Bronchial epithelial cell (primary cell): ENCODE measurements at regions not wholly inside any gene's neighbourhood (a gene's known extent, or its start where the extent isn't known, plus 50 kb on each side); places are given as distances from the start of the nearest gene placed in this dataset.

Experiments used
- DNase-seq: peaks from one replicate; pipeline ENCODE4 v3.0.0-alpha.2; 2010; ENCODE audit warnings: low read depth
- FAIRE-seq: peaks from 2 replicates; lab custom pipeline; 2011; peaks lifted over from hg19 to GRCh38; lab: Jason Lieb, UNC
- H3K27me3 ChIP-seq: 2 replicates; pipeline ENCODE4 v1.5.1; 2011; ENCODE audit warnings: low read length; ENCODE audit not compliant: control insufficient read depth, insufficient read depth
- H3K36me3 ChIP-seq: 2 replicates; pipeline ENCODE4 v1.5.1; 2011; ENCODE audit warnings: low read length; ENCODE audit not compliant: control insufficient read depth, insufficient read depth
- H3K4me3 ChIP-seq: 2 replicates; pipeline ENCODE4 v1.5.1; 2011; ENCODE audit warnings: mild to moderate bottlenecking, low read depth, low read length, control low read depth
- TF ChIP-seq, protein P1 (sequence below): IDR thresholded peaks from 2 replicates; pipeline ENCODE4 v1.5.1; 2011; ENCODE audit warnings: mild to moderate bottlenecking, moderate library complexity, low read length, control low read depth, inconsistent platforms; ENCODE audit not compliant: insufficient read depth, severe bottlenecking

DNA sequence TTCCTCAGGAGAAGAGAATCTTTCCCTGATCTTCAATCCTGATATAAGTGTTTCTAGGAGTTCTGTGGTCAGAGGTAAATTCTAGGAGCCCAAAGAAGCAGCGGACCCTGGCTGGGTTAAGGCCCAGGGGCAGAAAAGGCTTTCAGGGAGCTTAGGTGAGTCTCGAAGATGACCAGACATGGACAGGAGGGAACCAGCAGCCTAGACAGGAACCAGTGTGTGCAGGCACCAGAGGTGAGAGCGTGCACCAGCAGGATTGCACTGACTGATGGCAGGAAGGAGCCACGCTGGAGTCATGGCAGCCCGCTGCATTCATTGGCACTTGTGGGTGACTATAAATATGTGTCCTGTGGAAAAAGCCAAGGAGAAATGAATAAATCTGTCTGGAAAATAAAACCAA is 489.9 kb downstream of the BCL11B start:
- FAIRE-seq (no peak), DNase-seq (no peak)
- H3K27me3 ChIP-seq, result no peaks in the 10 kb centered on the region
- H3K4me3 ChIP-seq, result no peak overlapping the region
- TF ChIP-seq, protein P1, sequence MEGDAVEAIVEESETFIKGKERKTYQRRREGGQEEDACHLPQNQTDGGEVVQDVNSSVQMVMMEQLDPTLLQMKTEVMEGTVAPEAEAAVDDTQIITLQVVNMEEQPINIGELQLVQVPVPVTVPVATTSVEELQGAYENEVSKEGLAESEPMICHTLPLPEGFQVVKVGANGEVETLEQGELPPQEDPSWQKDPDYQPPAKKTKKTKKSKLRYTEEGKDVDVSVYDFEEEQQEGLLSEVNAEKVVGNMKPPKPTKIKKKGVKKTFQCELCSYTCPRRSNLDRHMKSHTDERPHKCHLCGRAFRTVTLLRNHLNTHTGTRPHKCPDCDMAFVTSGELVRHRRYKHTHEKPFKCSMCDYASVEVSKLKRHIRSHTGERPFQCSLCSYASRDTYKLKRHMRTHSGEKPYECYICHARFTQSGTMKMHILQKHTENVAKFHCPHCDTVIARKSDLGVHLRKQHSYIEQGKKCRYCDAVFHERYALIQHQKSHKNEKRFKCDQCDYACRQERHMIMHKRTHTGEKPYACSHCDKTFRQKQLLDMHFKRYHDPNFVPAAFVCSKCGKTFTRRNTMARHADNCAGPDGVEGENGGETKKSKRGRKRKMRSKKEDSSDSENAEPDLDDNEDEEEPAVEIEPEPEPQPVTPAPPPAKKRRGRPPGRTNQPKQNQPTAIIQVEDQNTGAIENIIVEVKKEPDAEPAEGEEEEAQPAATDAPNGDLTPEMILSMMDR, result no peak
- no peaks in the 10 kb centered on the region for H3K36me3 ChIP-seq

DNA sequence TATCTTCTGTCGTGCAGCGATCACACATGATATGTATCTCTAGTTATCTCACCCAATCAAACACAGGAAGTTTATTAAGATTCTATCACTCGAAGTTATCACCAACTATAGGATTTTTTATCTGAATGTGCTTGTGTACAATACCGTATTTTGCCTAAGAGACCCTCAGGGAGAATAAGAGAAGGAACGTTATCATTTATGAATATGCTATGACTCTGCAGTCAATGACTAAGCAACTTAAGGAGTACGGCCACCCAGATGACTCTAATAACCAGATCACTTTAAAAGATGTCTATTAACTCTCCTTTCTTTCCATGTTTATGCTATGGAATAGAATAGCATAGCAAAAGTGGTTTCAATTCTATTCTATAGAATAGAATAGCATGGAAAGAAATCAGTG is 486.4 kb downstream of the BCL11B start:
- Histone ChIP-seq H3K36me3 (no peaks in the 10 kb centered on the region), H3K27me3 (no peaks in the 10 kb centered on the region), H3K4me3 (no peak overlapping the region)
- FAIRE-seq (no peak), DNase-seq (peak; percentile 16)
- TF ChIP-seq, protein P1, result no peak

DNA sequence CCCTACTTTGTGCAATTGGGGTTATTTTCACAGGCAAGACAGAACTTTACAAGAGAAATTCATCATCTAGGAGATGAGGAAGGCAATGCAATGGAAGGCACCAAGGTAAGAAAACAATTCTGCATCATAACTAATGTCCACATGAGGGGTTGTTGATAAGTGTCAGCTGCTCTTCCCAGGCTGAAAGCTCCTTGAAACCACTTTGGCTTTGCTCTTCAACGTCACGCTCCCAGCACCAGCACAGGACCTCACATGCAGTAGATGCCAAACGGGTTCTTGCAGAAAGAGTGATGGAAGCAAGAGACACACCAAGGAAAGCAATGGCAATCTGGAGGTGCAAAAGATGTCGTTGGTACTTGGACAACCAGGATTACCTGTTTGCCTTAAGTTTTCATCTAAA is 485.5 kb downstream of the BCL11B start:
- TF ChIP-seq, protein P1, result no peak
- no peaks in the 10 kb centered on the region for H3K36me3 ChIP-seq
- no peak for FAIRE-seq
- H3K4me3 ChIP-seq, result no peak overlapping the region
- no peaks in the 10 kb centered on the region for H3K27me3 ChIP-seq
- DNase-seq, result no peak

DNA sequence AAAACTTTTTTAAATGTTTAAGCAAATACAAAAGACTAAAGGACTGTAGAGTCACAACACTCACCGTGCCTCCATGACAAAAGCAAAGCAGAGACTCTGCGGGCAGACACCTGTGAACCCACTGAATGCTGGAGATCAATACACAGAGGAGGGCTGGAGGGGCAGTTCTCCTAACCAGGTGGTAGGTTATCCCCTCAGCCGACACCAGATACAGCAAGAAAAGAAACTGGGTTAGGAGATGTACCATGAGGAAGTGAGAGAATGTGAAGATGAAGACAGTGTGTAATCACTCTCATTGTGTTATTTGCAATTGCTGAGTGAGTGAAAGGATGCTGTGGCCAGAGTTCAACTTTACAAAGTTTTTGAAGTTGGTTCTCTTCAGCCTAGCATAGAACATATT is 480.3 kb downstream of the BCL11B start:
- no peaks in the 10 kb centered on the region for H3K27me3 ChIP-seq
- no peak overlapping the region for H3K4me3 ChIP-seq
- H3K36me3 ChIP-seq, result no peaks in the 10 kb centered on the region
- DNase-seq, result no peak
- TF ChIP-seq, protein P1, result no peak
- FAIRE-seq, result no peak

DNA sequence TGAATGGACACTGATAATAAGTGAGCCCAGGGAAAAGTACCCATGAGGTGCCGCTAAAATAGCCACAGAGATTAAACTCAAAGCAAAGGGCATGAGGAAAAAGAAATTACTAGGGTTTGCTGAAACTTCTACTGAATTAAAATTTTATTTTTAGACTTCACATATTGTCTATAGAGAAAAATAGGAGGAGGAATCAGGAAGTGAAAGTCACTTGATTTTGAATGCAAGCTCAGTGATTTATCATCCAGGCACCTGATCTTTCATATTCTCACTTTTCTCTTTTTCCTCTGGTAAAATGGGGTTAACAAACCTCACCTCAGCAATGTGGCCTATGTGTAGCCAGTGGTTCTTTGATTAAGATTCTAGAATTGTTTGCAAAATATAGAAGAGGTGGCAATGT is 479.8 kb downstream of the BCL11B start:
- H3K36me3 ChIP-seq, result no peaks in the 10 kb centered on the region
- no peak for FAIRE-seq
- TF ChIP-seq, protein P1, result no peak

DNA sequence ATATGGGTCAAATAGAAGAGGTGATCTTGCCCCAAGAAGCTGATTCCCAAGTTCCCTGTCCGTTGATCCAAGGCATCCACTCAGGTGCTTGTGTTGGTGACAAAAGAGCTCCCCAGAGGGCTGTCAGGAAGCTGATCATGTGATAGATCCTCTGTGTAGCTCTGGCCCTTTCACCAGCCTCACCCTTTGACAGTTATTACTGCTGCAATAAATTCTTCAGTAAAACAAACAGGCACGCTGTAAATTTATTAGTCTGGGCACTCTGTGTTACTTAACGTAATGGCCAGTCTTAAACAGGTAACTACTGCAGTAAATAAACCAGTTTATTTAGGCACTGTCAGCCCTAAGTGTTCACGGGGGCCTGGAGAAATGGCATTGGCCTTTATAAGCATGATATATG is 473.9 kb downstream of the BCL11B start:
- DNase-seq, result no peak
- Histone ChIP-seq H3K36me3 (no peaks in the 10 kb centered on the region), H3K4me3 (no peak overlapping the region), H3K27me3 (no peaks in the 10 kb centered on the region)
- FAIRE-seq, result no peak
- TF ChIP-seq, protein P1, result no peak

More for the DNA sequence above, 479.8 kb downstream of the BCL11B start:
- Histone ChIP-seq H3K27me3 (no peaks in the 10 kb centered on the region), H3K4me3 (no peak overlapping the region)
- no peak for DNase-seq
